ENCODE measurements at regions not wholly inside any gene's neighbourhood (a gene's known extent, or its start where the extent isn't known, plus 50 kb on each side); places are given as distances from the start of the nearest gene placed in this dataset.

GRCh38 chr17:74041869-74042640, 161.4 kb upstream of the RPL38 start:
- TF ChIP-seq, protein P1, sequence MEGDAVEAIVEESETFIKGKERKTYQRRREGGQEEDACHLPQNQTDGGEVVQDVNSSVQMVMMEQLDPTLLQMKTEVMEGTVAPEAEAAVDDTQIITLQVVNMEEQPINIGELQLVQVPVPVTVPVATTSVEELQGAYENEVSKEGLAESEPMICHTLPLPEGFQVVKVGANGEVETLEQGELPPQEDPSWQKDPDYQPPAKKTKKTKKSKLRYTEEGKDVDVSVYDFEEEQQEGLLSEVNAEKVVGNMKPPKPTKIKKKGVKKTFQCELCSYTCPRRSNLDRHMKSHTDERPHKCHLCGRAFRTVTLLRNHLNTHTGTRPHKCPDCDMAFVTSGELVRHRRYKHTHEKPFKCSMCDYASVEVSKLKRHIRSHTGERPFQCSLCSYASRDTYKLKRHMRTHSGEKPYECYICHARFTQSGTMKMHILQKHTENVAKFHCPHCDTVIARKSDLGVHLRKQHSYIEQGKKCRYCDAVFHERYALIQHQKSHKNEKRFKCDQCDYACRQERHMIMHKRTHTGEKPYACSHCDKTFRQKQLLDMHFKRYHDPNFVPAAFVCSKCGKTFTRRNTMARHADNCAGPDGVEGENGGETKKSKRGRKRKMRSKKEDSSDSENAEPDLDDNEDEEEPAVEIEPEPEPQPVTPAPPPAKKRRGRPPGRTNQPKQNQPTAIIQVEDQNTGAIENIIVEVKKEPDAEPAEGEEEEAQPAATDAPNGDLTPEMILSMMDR (IDR thresholded peaks at IDR 0.05; ENCODE audit: unreplicated experiment) = no peak
- H3K36me3 Mint-ChIP-seq = no peaks in the 10 kb centered on the region
- H3K27me3 Mint-ChIP-seq (ENCODE audit: low read depth) = peaks cover 32% of the 10 kb centered on the region
- H3K9me3 Mint-ChIP-seq = no peaks in the 10 kb centered on the region
- no peak for DNase-seq (ENCODE audit: low spot score in 2 of 2, unreplicated experiment in 2 of 2)
- H3K4me3 Mint-ChIP-seq = no peak overlapping the region
- no peak overlapping the region for H3K27ac Mint-ChIP-seq
- H3K4me1 Mint-ChIP-seq = peaks cover 3% of the 10 kb centered on the region

- no peaks in the 10 kb centered on the region for H3K9me3 Mint-ChIP-seq
- H3K27me3 Mint-ChIP-seq (ENCODE audit: low read depth) = peaks cover 32% of the 10 kb centered on the region
- no peak for DNase-seq (ENCODE audit: low spot score in 2 of 2, unreplicated experiment in 2 of 2)
- no peaks in the 10 kb centered on the region for H3K36me3 Mint-ChIP-seq
- no peaks in the 10 kb centered on the region for H3K4me1 Mint-ChIP-seq
- H3K27ac Mint-ChIP-seq = no peak overlapping the region
- no peak overlapping the region for H3K4me3 Mint-ChIP-seq
- TF ChIP-seq, protein P1 (IDR thresholded peaks at IDR 0.05; ENCODE audit: unreplicated experiment) = no peak
Observed at GRCh38 chr17:74042744-74043486, 160.6 kb upstream of the RPL38 start.

DNA sequence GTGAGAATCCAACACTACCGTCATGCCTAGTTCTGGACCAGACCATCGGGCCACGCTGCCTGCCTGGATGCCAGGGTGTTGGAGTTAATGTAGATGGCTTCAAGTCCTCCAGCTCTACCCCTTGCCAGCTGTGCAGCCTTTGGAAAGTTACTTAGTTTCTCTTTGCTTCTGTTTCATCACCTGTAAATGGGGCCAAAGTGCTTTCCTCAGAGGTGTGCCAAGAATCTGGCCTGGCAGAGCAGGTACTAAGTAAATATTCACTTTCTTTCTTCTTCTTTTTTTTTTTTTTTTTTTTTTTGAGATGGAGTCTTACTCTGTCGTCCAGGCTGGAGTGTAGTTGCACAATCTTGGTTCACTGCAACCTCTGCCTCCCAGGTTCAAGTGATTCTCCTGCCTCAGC, 159.5 kb upstream of the RPL38 start:
- no peaks in the 10 kb centered on the region for H3K4me1 Mint-ChIP-seq
- no peak overlapping the region for H3K27ac Mint-ChIP-seq
- H3K4me3 Mint-ChIP-seq = no peak overlapping the region
- DNase-seq (ENCODE audit: low spot score in 2 of 2, unreplicated experiment in 2 of 2) = no peak
- peaks cover 36% of the 10 kb centered on the region for H3K27me3 Mint-ChIP-seq (ENCODE audit: low read depth)
- no peaks in the 10 kb centered on the region for H3K9me3 Mint-ChIP-seq
- TF ChIP-seq, protein P1 (IDR thresholded peaks at IDR 0.05; ENCODE audit: unreplicated experiment) = no peak
- no peaks in the 10 kb centered on the region for H3K36me3 Mint-ChIP-seq

- Mint-ChIP-seq H3K4me1 (no peaks in the 10 kb centered on the region), H3K4me3 (no peak overlapping the region), H3K36me3 (no peaks in the 10 kb centered on the region), H3K27me3 (ENCODE audit: low read depth) (peaks cover 52% of the 10 kb centered on the region), H3K9me3 (no peaks in the 10 kb centered on the region), H3K27ac (no peak overlapping the region)
- TF ChIP-seq, protein P1 (IDR thresholded peaks at IDR 0.05; ENCODE audit: unreplicated experiment) = no peak
- DNase-seq (ENCODE audit: low spot score in 2 of 2, unreplicated experiment in 2 of 2) = no peak
Observed at GRCh38 chr17:74045608-74046280, 157.7 kb upstream of the RPL38 start.

DNA sequence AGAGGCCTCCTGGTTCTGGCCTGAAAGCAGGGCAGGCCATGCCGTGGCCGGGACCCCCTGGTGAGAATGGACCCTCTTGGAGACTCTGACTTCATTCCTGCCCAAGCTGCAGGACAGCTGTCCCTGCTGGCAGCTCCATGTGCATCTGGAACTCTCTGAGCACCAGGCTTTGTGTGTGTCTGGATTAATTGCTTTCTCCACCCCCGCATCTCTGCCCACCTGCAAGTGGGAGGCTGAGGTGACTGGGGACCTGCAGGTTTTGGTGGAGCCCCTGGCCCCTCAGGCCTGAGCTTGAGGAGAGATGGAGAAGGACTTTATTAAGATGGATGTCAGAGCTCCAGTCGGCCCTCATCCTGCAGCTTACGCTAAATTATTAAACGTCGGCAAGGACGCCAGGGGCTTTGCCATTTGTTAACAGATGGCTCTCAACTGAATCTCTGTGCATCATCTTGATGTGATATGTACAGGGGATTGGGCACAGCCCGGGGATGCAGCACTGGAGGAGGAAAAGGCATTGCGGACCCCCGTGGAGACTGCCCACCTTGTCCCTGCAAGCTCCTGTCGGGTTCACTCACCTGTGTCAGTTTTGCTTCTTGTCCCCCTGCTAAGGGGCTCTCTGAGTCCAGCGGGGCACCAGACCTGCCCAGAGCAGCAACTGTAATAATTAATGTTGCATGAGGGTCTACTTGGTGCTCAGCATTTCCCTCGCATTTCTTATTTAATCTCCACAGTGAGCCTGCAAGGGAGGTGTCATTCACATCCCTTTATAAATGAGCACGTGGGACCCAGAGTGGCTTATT, 154.1 kb upstream of the RPL38 start:
- Mint-ChIP-seq H3K27ac (no peak overlapping the region), H3K9me3 (no peaks in the 10 kb centered on the region), H3K4me1 (peaks cover 2% of the 10 kb centered on the region), H3K27me3 (ENCODE audit: low read depth) (peaks cover 64% of the 10 kb centered on the region), H3K4me3 (no peak overlapping the region), H3K36me3 (no peaks in the 10 kb centered on the region)
- DNase-seq (ENCODE audit: low spot score in 2 of 2, unreplicated experiment in 2 of 2) = no peak
- TF ChIP-seq, protein P1 (IDR thresholded peaks at IDR 0.05; ENCODE audit: unreplicated experiment) = no peak
